ENCODE measurements at regions not wholly inside any gene's neighbourhood (a gene's known extent, or its start where the extent isn't known, plus 50 kb on each side); places are given as distances from the start of the nearest gene placed in this dataset.

- TF ChIP-seq CTCF (IDR thresholded peaks at IDR 0.05) (no peak), EP300 (IDR thresholded peaks at IDR 0.05) (no peak), POLR2A (IDR thresholded peaks at IDR 0.05) (no peak), POLR2AphosphoS5 (IDR thresholded peaks at IDR 0.05) (no peak)
Measured at GRCh38 chr1:214116258-214116657, 128.5 kb downstream of the PROX1 start.

Data from sigmoid colon (tissue), 4 donors.